Colonic mucosa (tissue), 4 donors: ENCODE measurements at regions not wholly inside any gene's neighbourhood (a gene's known extent, or its start where the extent isn't known, plus 50 kb on each side); places are given as distances from the start of the nearest gene placed in this dataset.
"Not testable (repeated sequence)": the region's sequence is repeated elsewhere in the genome, so short reads cannot be mapped to it uniquely, and the experiment has no call there.

Experiments
- DNase-seq: peaks from one replicate; pipeline ENCODE4 v3.0.0-alpha.2; 2020
- H3K27ac ChIP-seq: fragments of 200-600 bp; one replicate; pipeline ENCODE4 v1.8.0; 2021
- H3K27me3 ChIP-seq: fragments of 200-600 bp; one replicate; pipeline ENCODE4 v1.8.0; 2021
- H3K36me3 ChIP-seq: fragments of 200-600 bp; one replicate; pipeline ENCODE4 v1.8.0; 2021
- H3K4me1 ChIP-seq: fragments of 200-600 bp; one replicate; pipeline ENCODE4 v1.8.0; 2021; ENCODE audit warnings: mild to moderate bottlenecking
- H3K4me3 ChIP-seq: fragments of 200-600 bp; one replicate; pipeline ENCODE4 v1.8.0; 2021
- H3K9ac ChIP-seq, 2 donors: one replicate each; pipeline ENCODE4 v1.7.0; 2013; ENCODE audit warnings: control low read depth in 2 of 2, low read depth in 2 of 2, low read length in 2 of 2
- H3K9me3 ChIP-seq: fragments of 200-600 bp; one replicate; pipeline ENCODE4 v1.8.0; 2021
- intact Hi-C: fragments of 100-400 bp; cut with DNase I; formaldehyde crosslinking; loops from one replicate; pipeline ENCODE4 v1.14.1; 2022
- TF ChIP-seq, protein P1 (sequence below): fragments of 200-600 bp; IDR thresholded peaks from one replicate; pipeline ENCODE4 v1.8.0; 2022; ENCODE audit warnings: antibody characterized with exemption, mild to moderate bottlenecking
- donor health status: healthy.
- donor health status: DM: no; HTN: no; CAD: no.
- donor health status: DM: no; HTN: no; CAD: no.

DNA sequence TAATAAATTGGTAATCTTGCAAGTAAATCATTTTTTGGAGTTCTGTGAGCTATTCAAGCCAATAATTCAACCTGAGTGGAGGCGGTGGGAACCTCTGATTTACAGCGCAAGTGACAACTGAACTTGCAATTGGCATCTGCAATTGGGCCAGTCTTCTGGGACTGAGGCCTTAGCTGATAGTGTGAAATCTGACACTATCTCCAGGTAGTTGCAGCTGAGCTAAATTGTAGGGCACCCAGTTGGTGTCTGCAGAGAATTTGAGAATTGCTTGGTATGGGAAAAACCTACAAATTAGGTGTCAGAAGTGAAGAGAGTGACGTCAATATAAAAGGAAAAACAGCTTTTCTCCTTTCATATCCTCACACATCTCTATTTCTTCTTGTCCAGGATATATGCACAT is 1633.6 kb upstream of the GOT2 start:
- intact Hi-C loops: no loop called here
- no peak for DNase-seq

DNA sequence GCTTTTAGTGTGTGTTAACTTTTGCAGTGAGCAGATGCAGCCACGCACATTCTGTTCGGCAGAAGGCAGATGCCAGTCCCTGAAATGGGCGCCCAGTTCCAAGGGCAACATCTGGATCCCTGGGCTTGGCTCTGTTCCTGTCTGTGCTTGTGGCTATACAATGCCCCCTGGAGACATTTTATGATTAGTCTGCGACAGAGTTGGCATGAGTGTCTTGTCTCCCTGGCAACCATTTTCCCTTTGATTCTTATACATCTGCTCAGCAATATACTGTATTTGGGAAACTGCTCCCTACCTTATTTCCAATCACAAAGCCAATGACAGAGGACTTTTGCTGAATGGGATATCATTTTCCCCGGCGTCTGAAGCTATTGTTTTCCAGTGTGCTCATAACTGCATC is 1629.5 kb upstream of the GOT2 start:
- intact Hi-C loops: no loop called here
- H3K4me3 ChIP-seq: no peak overlapping the region
- no peak overlapping the region for H3K27ac ChIP-seq
- no peaks in the 10 kb centered on the region for H3K9me3 ChIP-seq
- H3K27me3 ChIP-seq: no peaks in the 10 kb centered on the region
- no peaks in the 10 kb centered on the region for H3K4me1 ChIP-seq
- no peaks in the 10 kb centered on the region for H3K36me3 ChIP-seq
- TF ChIP-seq, protein P1, sequence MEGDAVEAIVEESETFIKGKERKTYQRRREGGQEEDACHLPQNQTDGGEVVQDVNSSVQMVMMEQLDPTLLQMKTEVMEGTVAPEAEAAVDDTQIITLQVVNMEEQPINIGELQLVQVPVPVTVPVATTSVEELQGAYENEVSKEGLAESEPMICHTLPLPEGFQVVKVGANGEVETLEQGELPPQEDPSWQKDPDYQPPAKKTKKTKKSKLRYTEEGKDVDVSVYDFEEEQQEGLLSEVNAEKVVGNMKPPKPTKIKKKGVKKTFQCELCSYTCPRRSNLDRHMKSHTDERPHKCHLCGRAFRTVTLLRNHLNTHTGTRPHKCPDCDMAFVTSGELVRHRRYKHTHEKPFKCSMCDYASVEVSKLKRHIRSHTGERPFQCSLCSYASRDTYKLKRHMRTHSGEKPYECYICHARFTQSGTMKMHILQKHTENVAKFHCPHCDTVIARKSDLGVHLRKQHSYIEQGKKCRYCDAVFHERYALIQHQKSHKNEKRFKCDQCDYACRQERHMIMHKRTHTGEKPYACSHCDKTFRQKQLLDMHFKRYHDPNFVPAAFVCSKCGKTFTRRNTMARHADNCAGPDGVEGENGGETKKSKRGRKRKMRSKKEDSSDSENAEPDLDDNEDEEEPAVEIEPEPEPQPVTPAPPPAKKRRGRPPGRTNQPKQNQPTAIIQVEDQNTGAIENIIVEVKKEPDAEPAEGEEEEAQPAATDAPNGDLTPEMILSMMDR: no peak
- no peak overlapping the region for H3K9ac ChIP-seq
- no peak for DNase-seq

More for the DNA sequence above, 1633.6 kb upstream of the GOT2 start:
- H3K36me3 ChIP-seq: no peaks in the 10 kb centered on the region
- no peaks in the 10 kb centered on the region for H3K27me3 ChIP-seq
- no peak overlapping the region for H3K27ac ChIP-seq
- H3K9ac ChIP-seq: no peak overlapping the region
- H3K9me3 ChIP-seq: no peaks in the 10 kb centered on the region
- no peaks in the 10 kb centered on the region for H3K4me1 ChIP-seq
- TF ChIP-seq, protein P1: no peak
- no peak overlapping the region for H3K4me3 ChIP-seq

DNA sequence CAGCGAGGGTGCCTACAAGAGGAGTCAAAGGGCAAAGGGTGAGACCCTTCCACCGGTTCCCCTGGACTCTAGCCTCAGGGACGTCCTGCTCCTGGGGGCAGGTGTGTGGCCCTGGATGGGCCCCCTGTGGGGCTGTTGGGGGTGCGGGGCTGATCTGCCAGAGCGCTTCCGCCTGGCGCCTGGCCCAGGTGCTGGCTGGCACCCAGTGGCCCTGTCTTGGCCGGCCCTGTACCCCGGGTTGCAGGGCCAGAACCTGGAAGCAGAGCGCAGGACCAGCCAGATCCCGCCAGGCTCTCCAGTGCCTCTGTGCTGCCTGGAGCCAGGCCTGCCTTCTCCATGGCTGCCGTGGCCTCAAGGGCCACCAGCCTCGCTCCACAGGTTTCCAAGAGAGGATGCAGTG is 1625.8 kb upstream of the GOT2 start:
- H3K9me3 ChIP-seq, intact Hi-C loops, H3K4me3 ChIP-seq, H3K4me1 ChIP-seq, H3K27me3 ChIP-seq, H3K27ac ChIP-seq, DNase-seq, H3K9ac ChIP-seq, H3K36me3 ChIP-seq: not testable (repeated sequence)

DNA sequence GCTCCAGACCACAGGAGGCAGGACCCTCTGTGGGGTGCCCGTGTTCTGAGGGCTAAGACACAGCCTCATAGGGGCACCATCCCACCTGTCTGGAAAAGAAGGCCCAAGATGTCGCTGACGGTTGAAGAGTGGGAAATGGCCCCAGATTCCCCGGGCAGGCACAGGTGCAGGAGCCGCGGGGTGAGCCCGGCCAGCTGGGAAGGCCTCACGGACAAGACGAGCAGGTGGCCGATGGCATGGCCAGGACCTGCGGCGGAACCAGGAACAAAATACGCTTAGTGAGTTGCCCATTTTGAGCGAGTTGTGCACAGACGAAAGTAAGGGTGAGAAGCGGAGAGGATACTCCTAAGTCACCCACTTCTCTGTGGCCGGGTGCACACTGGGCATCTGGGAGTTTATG is 1625.3 kb upstream of the GOT2 start:
- H3K9me3 ChIP-seq, H3K27ac ChIP-seq, H3K36me3 ChIP-seq, H3K9ac ChIP-seq, DNase-seq, H3K4me1 ChIP-seq, H3K4me3 ChIP-seq, intact Hi-C loops, H3K27me3 ChIP-seq: not testable (repeated sequence)

DNA sequence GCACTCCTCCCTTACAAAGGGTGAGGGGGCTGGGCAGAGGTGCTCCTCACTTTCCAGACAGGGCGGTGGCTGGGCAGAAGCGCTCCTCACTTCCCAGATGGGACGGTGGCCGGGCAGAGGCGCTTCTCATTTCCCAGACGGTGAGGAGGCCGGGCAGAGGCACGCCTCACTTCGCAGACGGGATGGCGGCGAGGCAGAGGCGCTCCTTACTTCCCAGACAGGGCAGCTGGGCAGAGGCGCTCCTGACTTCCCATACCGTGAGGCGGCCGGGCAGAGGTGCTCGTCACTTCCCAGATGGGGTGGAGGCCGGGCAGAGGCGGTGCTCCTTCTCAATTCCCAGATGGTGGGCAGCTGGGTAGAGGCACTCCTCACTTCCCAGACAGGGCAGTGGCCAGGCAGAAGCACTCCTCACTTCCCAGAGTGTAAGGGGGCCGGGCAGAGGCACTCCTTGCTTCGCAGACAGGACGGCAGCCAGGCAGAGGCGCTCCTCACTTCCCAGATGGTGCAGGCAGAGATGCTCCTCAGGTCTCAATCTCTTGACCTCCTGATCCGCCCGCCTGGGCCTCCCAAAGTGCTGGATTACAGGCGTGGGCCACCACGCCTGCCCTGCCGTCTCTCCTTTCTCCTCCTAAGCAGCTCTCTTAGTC is 1623.9 kb upstream of the GOT2 start:
- H3K9ac ChIP-seq, H3K27ac ChIP-seq, DNase-seq, H3K4me3 ChIP-seq, H3K27me3 ChIP-seq, H3K4me1 ChIP-seq, H3K9me3 ChIP-seq, intact Hi-C loops, H3K36me3 ChIP-seq: not testable (repeated sequence)

DNA sequence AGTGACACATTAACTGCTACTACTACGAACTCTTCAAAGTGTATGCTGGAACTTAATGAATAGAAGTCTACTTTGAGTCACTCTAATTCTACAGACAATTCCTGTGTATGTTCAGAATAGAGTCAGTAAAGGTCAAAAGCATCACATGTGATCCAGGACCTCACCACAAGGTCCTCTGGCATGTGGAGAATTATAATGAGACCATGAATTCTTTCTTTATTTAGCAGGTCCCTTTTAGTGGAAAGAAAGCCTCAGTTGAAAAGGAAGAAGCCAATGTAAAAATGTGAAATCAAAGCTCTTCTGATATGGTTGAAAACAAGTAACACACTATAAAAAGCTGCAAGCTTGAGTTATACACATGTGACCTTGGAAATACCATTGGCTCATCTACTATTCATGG is 1612.1 kb upstream of the GOT2 start:
- no peak overlapping the region for H3K9ac ChIP-seq
- H3K27me3 ChIP-seq: no peaks in the 10 kb centered on the region
- no peaks in the 10 kb centered on the region for H3K36me3 ChIP-seq
- no peaks in the 10 kb centered on the region for H3K9me3 ChIP-seq
- H3K4me3 ChIP-seq: no peak overlapping the region
- no peak for DNase-seq
- intact Hi-C loops: no loop called here
- no peak overlapping the region for H3K27ac ChIP-seq
- H3K4me1 ChIP-seq: no peaks in the 10 kb centered on the region
- TF ChIP-seq, protein P1: no peak

DNA sequence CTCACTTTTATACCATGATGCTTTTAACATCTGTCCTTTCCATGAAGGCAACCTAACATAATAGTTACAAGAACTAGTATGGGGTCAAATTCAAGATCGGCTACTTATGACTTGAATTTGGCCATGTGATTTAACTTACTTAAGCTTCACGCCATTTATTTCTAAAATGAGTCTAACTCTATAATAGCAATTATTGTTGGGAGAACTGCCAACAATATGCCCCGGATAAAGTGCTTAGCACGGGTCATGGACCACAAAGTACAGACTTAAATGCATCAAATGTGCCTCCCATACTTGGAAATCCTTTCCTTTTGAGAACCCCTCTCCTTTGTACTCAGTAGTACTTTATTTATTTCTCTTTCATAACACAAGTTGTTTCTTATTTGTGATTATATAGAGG is 1603.6 kb upstream of the GOT2 start:
- no peak overlapping the region for H3K27ac ChIP-seq
- H3K4me1 ChIP-seq: no peaks in the 10 kb centered on the region
- no peaks in the 10 kb centered on the region for H3K9me3 ChIP-seq
- no peaks in the 10 kb centered on the region for H3K36me3 ChIP-seq
- TF ChIP-seq, protein P1: no peak
- no peak overlapping the region for H3K9ac ChIP-seq
- intact Hi-C loops: no loop called here
- no peak overlapping the region for H3K4me3 ChIP-seq
- DNase-seq: no peak
- no peaks in the 10 kb centered on the region for H3K27me3 ChIP-seq
